ENCODE measurements at regions not wholly inside any gene's neighbourhood (a gene's known extent, or its start where the extent isn't known, plus 50 kb on each side); places are given as distances from the start of the nearest gene placed in this dataset.

DNA sequence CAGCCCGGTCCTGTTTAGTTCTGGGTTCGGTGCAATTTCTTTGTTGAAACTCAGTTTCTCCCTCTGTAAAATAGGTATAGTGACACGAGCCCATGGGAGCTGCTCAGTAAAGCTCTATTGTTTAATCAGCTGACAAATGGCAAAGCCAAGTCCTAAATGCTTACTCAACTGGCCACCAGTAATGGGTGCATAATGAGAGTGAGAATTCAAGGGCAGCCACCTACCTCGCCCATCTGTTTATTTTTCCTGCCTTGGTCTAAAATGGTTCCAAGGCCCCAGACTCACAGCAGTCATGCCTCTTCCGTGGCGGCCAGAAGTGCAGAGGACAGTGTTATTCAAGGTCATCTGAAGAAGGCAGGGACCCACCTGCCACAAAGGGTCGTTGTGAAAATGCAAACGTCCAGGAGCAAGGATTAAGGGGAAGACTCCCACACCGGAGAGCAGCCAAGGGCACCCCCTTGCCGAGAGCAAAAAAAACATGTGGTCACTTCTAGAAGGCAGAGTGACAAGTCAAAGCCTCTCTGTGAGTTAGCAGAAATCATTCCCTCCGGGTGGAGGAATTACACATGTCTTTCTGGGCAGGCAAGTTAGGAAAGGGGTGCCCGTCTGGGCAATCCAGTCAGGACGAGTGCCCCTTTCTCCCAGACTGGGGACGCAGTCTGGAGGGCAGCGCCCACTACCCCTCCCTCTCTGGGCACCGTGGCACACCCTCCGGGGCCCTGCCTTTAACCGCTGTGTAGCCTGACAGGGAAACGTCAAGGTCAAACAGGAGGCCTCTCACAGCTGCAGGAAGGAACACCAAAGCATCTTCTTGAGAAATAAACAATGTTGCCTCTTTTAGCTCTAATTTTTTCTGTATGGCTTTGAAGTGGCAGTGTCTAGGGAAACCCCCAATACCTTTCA is 186.2 kb downstream of the FOXO1 start:
- H3K36me3 Mint-ChIP-seq (ENCODE audit: low read depth), result no peaks in the 10 kb centered on the region
- peaks cover 60% of the 10 kb centered on the region for H3K4me1 Mint-ChIP-seq
- H3K9me3 Mint-ChIP-seq, result peaks cover 10% of the 10 kb centered on the region
- peak overlapping the region; percentile 61 for H3K27ac Mint-ChIP-seq
- DNase-seq, result no peak
- no peaks in the 10 kb centered on the region for H3K27me3 Mint-ChIP-seq
- peak overlapping the region; percentile 41 for H3K4me3 Mint-ChIP-seq
- no peak for ATAC-seq

DNA sequence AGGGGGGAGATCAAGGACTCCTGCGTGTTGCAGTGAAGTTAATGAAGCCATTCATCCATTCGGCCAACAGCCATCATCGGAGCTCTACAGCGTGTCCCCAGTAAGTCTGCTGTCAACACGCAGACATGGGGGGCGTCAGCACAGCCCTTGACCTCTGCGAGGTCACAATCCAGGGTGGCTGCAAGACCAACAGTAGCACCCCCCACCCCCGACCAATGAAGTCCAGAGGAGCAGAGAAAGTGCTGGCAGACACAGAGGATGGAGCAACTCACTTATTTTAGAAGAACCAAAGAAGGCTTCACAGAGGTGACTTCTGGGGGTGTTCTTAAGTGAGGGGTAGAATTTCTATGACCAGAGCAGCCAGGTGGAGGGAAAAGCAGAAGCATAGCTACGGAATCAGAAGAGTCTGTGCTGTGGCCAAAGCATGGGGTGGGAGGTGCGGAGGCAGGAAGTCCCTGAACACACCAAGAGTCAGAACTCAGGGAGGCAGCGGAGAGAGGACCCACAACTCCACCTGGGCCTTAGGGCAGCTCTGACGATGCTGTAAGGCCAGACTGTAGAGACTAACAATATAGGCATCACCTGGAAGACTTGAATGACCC is 185.4 kb downstream of the FOXO1 start:
- DNase-seq, result no peak
- Mint-ChIP-seq H3K27me3 (no peaks in the 10 kb centered on the region), H3K9me3 (peaks cover 10% of the 10 kb centered on the region), H3K27ac (peak overlapping the region; percentile 61), H3K4me3 (peak overlapping the region; percentile 41), H3K4me1 (peaks cover 67% of the 10 kb centered on the region), H3K36me3 (ENCODE audit: low read depth) (no peaks in the 10 kb centered on the region)
- ATAC-seq, result no peak

DNA sequence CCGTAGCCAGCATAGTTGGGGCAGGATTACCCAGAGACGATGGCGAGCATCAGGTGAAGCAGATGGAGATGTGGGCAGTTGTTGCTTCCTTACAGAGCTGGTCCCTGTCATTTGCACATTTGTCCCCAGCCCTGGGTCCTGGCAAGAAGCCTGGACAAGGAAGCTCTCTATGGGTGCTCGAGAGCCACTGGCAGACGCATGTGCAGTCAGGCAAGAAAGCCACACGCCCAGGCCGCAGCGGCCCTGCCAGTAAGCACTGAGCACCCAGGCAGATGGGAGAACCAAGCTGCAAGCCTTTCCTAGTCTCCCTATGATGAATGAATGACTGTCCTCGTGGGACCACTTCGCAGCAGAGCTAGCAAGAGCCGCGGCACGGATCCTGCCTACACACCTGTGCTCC is 182.8 kb downstream of the FOXO1 start:
- peaks cover 10% of the 10 kb centered on the region for H3K9me3 Mint-ChIP-seq
- H3K4me1 Mint-ChIP-seq, result peaks cover 77% of the 10 kb centered on the region

DNA sequence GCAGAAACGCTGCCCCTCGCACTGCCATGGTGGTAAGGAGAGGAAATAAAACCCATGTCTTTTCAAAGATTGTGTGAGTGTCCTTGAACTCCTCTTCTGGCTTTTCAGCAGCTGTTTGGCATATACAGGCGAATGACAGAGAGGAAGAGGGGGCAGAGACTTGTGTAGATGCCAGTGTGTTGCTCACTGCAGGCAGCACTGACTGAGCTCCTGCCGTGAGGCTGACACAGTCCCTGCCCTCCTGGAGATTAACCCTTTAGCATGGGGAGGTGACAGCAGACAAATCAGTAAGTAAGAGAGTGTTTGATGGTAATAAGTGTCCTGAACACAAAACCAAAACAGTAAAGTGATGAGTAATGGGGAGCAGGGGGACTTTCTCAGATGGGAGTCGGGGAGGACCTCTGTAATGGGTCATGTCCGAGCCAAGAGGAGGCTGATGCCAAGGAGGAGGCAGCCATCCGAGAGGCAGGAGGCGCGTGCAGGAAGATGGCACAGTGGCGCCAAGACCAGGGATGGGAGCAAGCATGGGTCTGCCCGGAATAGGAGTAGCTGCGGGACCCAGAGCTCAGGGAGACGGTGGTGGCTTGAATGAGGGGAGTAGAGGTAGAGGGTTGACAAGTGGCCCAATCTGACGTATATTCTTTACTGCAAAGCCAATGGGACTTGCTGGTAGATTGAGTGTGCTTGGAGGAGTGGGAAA is 182.2 kb downstream of the FOXO1 start:
- H3K9me3 Mint-ChIP-seq, result peaks cover 10% of the 10 kb centered on the region
- peaks cover 83% of the 10 kb centered on the region for H3K4me1 Mint-ChIP-seq
- H3K36me3 Mint-ChIP-seq (ENCODE audit: low read depth), result no peaks in the 10 kb centered on the region
- DNase-seq (no peak), ATAC-seq (no peak)
- no peak overlapping the region for H3K4me3 Mint-ChIP-seq
- H3K27ac Mint-ChIP-seq, result peak overlapping the region; percentile 71
- no peaks in the 10 kb centered on the region for H3K27me3 Mint-ChIP-seq

More for the DNA sequence above, 182.8 kb downstream of the FOXO1 start:
- no peak for ATAC-seq
- H3K36me3 Mint-ChIP-seq (ENCODE audit: low read depth), result no peaks in the 10 kb centered on the region
- H3K27ac Mint-ChIP-seq, result no peak overlapping the region
- DNase-seq, result no peak
- no peak overlapping the region for H3K4me3 Mint-ChIP-seq
- H3K27me3 Mint-ChIP-seq, result no peaks in the 10 kb centered on the region

DNA sequence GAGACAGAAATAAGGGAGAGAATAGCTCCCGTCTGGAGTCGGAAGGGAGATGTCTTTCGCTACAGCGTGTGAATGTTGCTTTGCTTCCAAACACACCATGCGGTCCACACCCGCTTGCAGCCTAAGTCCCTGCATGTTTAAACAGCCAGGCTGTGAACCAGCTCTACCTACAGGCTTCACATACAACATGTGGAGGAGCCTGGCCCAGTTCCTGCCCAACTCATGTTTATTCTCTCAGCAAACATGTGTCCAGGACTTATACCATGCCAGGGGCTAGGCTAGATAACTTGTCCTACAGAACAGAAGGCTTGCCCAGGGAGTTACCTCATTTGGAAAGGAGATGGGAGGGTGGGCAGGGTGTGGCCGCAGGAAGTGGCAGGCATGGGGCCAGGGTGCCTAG is 181.5 kb downstream of the FOXO1 start:
- Mint-ChIP-seq H3K9me3 (peaks cover 10% of the 10 kb centered on the region), H3K4me3 (peak overlapping the region; percentile 45), H3K27me3 (no peaks in the 10 kb centered on the region), H3K27ac (peak overlapping the region; percentile 71), H3K4me1 (peaks cover 89% of the 10 kb centered on the region), H3K36me3 (ENCODE audit: low read depth) (no peaks in the 10 kb centered on the region)
- DNase-seq (no peak), ATAC-seq (no peak)

DNA sequence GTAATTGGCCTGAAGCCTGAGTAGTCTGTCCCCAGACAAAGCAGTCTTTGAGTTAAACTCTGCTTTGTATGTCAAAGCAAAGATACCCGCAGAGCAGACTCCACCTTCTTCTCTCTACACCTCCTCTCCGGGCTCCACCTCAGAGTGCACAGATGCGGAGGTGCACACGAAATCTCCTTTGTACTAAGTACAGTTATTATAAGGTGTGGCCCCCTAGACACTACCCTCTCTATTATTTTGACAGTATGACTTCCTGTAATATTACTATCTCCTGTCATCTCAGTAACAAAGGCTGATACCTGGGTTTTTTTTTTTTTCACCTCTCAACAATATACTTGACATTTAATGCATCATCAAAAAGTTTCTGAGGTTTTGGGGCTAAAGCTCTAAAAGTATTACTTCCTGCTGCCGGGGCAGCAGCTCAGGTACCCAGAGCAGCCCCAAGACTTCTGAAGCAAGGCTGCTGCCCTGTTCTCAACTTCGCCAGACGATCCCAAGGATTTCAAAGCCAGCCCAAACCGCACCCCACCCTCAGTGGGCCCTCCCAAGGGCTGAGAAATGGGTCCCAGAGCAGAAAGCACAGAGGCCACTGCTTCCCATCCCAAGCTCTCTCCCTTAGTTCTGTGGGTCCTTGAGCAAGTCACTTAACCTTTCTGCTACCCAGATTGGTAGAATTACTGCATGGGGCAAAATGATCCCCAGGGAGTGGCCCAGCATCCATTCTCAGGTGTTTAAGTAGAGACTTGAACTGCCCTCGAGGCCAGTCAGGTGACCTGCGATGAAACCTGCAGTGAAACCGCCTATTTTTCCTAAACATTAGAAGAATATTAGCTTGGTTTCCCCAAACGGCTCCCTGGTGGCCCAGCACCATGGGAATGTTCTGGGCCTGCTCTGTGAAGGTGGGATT is 180.6 kb downstream of the FOXO1 start:
- Mint-ChIP-seq H3K4me1 (peaks cover 86% of the 10 kb centered on the region), H3K36me3 (ENCODE audit: low read depth) (no peaks in the 10 kb centered on the region), H3K9me3 (peaks cover 10% of the 10 kb centered on the region), H3K4me3 (peak overlapping the region; percentile 30), H3K27ac (peak overlapping the region; percentile 85), H3K27me3 (no peaks in the 10 kb centered on the region)
- peak; percentile 88 for ATAC-seq
- no peak for DNase-seq

DNA sequence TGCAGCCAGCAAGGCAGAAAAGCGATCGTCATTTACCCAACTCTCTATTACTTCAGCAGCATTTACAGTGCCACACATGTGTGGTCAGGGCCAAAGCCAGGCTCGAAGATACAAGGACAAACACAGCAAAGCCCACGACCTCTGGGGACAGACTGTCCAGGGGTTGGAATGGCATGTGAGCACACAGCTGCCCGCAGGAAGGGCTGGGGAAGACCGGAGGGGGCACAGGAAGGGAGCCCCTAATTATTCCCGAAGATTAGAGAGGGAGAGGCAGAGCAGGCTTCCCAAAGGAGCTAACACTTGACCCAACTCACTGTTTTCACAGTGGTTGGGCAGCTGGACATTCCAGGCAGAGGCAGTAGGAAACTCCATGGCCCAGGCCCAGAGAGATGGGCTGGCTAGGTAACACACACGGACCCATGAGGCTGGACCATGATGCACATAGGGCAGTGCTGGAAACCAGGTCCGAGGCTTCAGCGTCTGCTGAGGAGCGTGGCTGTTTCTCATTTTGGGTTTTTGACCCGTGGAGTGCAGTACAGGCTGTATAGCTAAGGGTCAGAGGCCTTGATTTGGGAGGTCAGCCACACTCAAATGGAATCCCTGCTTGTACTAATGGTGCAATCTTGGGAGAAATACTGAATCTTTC is 179.8 kb downstream of the FOXO1 start:
- DNase-seq, result no peak
- H3K27me3 Mint-ChIP-seq, result no peaks in the 10 kb centered on the region
- peaks cover 83% of the 10 kb centered on the region for H3K4me1 Mint-ChIP-seq
- H3K4me3 Mint-ChIP-seq, result no peak overlapping the region
- H3K27ac Mint-ChIP-seq, result peak overlapping the region; percentile 85
- ATAC-seq, result no peak
- H3K36me3 Mint-ChIP-seq (ENCODE audit: low read depth), result no peaks in the 10 kb centered on the region
- peaks cover 10% of the 10 kb centered on the region for H3K9me3 Mint-ChIP-seq

DNA sequence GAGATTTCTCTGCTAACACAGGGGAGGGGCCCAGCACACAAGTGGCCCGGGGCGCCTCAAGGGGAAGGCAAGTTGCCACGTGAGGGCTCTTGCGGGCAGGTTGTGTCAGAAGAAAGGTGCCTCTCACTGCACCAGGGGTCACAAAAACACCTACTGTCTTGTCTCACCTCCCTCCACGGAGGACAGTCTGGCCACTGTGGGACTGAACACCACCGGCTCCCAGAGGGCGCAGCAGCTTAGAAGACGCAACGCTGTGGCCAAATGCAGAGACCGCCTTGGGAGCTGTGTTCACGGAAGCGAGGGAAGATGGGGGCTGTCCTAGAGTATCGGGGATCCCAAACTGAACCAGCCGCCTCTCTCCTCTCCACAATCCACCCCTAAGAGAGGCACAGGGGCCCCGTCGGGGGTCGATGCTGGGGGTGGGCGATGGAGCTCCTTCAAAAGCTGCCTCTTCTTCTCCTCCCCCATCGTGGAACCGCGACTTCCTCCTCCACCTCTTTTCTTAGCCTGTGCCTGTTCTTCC is 177.5 kb downstream of the FOXO1 start:
- no peaks in the 10 kb centered on the region for H3K9me3 Mint-ChIP-seq
- H3K4me3 Mint-ChIP-seq, result peak overlapping the region; percentile 65
- peak; percentile 13 for ATAC-seq
- H3K27me3 Mint-ChIP-seq, result no peaks in the 10 kb centered on the region
- peaks cover 83% of the 10 kb centered on the region for H3K4me1 Mint-ChIP-seq
- peak; percentile 54 for DNase-seq
- no peaks in the 10 kb centered on the region for H3K36me3 Mint-ChIP-seq (ENCODE audit: low read depth)
- peak overlapping the region; percentile 85 for H3K27ac Mint-ChIP-seq

DNA sequence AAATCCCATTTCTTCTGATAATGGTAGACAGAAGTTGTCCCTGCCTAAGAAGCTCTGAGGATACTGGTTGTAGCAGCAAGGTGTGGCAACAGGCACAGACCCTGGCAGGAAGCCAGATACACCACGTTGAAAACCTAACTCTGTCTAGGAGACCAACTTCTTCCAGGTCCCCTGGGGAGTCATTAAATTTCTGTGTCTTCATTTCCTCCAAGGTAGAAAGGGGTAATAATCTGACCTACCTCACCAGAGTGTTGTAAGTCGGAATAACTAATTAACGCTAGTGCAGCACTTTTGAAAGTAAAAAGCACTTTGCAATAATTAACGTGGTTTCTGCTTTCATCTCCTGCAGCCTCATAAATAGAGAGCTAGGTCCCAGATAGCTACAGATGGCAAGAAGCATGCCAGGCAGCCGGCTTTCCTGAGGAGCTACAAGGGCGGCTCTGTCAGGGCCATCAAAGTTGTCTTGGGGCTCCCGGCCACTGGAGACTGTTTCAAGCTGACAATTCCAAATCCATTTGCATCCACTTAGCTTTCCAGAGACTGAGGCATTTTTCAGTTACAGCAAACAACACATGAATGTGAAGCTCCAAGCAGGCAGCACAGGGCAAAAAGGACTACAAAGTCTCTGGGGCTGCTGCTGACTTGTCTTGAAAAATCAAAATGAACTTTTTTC is 176.2 kb downstream of the FOXO1 start:
- ATAC-seq, result no peak

DNA sequence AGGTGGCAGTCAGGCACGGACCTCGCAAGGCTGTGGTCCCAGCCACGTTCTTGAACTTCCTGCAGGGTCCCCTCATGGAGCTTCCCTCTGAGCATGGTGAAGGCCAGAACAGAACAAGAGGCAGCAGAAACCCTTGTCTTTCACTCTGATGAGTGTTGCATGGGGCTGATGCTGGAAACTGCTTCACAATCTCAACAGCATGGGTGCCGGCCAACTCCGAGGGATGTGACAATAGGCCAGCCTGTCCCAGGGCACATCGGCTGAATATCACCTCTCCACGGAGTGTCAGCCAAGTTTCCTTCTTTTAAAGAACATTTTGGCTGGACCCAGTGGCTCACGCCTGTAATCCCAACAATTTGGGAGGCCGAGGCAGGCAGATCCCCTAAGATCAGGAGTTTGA is 173.9 kb downstream of the FOXO1 start:
- no peak overlapping the region for H3K4me3 Mint-ChIP-seq
- ATAC-seq (no peak), DNase-seq (no peak)
- no peaks in the 10 kb centered on the region for H3K36me3 Mint-ChIP-seq (ENCODE audit: low read depth)
- H3K27me3 Mint-ChIP-seq, result no peaks in the 10 kb centered on the region
- peaks cover 78% of the 10 kb centered on the region for H3K4me1 Mint-ChIP-seq
- H3K9me3 Mint-ChIP-seq, result no peaks in the 10 kb centered on the region
- no peak overlapping the region for H3K27ac Mint-ChIP-seq

More for the DNA sequence above, 176.2 kb downstream of the FOXO1 start:
- Mint-ChIP-seq H3K4me3 (peak overlapping the region; percentile 65), H3K4me1 (peaks cover 83% of the 10 kb centered on the region), H3K27me3 (no peaks in the 10 kb centered on the region), H3K27ac (peak overlapping the region; percentile 85), H3K9me3 (no peaks in the 10 kb centered on the region), H3K36me3 (ENCODE audit: low read depth) (no peaks in the 10 kb centered on the region)
- DNase-seq, result peak; percentile 47

DNA sequence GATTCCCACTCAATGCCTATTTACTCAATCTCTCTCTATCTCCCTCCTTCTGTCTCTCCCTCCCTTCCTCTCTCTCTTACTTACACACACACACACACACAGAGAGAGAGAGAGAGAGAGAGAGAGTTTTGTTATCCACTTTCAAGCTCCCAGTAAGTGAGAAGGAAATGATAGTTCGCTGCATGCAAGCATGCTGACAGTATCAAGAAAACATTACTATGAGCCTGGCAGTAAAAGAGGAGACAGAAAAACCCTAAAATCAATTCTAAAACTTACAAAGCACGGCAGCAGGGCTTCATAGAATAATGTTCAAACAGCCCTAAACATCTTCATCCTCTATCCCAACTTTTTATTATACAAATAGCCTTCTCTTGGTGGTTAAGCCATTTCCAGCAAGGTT is 171.9 kb downstream of the FOXO1 start:
- Mint-ChIP-seq H3K27me3 (no peaks in the 10 kb centered on the region), H3K36me3 (ENCODE audit: low read depth) (no peaks in the 10 kb centered on the region), H3K27ac (peak overlapping the region; percentile 79), H3K4me1 (peaks cover 69% of the 10 kb centered on the region), H3K4me3 (peak overlapping the region; percentile 64), H3K9me3 (no peaks in the 10 kb centered on the region)
- DNase-seq, result no peak
- ATAC-seq, result no peak

DNA sequence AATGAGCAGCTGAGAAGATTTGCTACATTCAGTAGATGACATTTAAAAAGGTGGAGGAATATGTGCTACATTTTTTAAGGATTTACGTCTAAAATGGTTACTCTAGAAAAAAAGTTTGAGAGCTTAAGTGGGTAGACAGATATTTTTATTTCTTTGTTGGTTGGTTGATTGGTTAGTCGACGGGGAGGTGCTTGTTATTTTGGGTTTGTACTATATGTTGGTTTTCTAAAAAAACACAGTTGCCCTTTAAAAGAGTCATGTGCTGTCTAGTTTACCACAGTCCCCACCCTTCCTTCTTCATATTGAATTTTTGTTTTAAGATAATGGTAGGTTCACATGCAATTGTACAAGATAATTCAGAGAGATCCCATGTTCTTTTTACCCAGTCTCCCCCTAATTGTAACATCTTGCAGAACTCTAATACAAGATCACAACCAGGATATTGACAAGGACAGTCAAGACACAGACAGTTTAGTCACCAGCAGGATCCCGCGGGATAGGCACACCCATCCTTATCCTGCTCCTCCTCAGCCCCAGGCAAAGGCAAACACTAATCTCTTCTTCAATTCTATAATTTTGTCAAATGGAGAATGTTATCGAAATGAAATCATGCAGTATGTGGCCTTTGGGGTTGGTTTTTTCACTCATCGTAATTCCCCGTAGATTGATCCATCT is 171.4 kb downstream of the FOXO1 start:
- no peak for ATAC-seq
- Mint-ChIP-seq H3K27me3 (no peaks in the 10 kb centered on the region), H3K4me3 (peak overlapping the region; percentile 64), H3K4me1 (peaks cover 63% of the 10 kb centered on the region), H3K27ac (peak overlapping the region; percentile 79), H3K36me3 (ENCODE audit: low read depth) (no peaks in the 10 kb centered on the region), H3K9me3 (no peaks in the 10 kb centered on the region)
- no peak for DNase-seq

DNA sequence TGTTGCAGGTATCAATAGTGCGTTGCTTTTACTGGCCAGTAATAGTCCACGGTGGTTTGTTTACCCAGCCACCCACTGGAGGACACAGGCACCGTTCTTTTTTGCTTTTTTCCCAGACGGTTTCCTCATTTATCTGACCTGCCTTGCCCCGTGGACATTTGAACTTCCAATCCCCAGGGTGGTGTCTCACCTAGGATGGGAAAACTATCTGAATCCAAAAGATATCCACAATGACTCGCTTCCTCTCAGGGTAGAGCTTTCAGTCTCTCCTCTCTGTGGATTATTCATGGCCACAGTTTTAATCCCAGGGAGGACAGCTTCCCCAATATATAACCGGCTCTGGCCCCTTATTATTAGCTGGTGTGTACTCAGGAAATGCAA is 170.8 kb downstream of the FOXO1 start:
- DNase-seq, result no peak
- H3K27ac Mint-ChIP-seq, result no peak overlapping the region
- no peaks in the 10 kb centered on the region for H3K27me3 Mint-ChIP-seq
- no peak for ATAC-seq
- H3K4me3 Mint-ChIP-seq, result no peak overlapping the region
- H3K4me1 Mint-ChIP-seq, result peaks cover 58% of the 10 kb centered on the region
- no peaks in the 10 kb centered on the region for H3K36me3 Mint-ChIP-seq (ENCODE audit: low read depth)
- H3K9me3 Mint-ChIP-seq, result no peaks in the 10 kb centered on the region
